Loucy (cell line): ENCODE measurements at regions not wholly inside any gene's neighbourhood (a gene's known extent, or its start where the extent isn't known, plus 50 kb on each side); places are given as distances from the start of the nearest gene placed in this dataset.

Experiments
- EZH2phosphoT487 ChIP-seq: fragments of 200-600 bp; IDR thresholded peaks from 2 replicates; pipeline ENCODE4 v1.6.1; 2018; ENCODE audit warnings: antibody characterized with exemption, mild to moderate bottlenecking, moderate library complexity, borderline replicate concordance
- TF ChIP-seq, protein P1 (sequence below): fragments of 200-600 bp; sonication (generic); conservative IDR thresholded peaks from 2 replicates; pipeline ENCODE4 v1.5.1; 2014; ENCODE audit warnings: mild to moderate bottlenecking, antibody characterized with exemption, low read length

GRCh38 chr11:33411751-33412150, 154.6 kb downstream of the HIPK3 start:
- TF ChIP-seq, protein P1, sequence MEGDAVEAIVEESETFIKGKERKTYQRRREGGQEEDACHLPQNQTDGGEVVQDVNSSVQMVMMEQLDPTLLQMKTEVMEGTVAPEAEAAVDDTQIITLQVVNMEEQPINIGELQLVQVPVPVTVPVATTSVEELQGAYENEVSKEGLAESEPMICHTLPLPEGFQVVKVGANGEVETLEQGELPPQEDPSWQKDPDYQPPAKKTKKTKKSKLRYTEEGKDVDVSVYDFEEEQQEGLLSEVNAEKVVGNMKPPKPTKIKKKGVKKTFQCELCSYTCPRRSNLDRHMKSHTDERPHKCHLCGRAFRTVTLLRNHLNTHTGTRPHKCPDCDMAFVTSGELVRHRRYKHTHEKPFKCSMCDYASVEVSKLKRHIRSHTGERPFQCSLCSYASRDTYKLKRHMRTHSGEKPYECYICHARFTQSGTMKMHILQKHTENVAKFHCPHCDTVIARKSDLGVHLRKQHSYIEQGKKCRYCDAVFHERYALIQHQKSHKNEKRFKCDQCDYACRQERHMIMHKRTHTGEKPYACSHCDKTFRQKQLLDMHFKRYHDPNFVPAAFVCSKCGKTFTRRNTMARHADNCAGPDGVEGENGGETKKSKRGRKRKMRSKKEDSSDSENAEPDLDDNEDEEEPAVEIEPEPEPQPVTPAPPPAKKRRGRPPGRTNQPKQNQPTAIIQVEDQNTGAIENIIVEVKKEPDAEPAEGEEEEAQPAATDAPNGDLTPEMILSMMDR = no peak
- no peak for TF ChIP-seq EZH2phosphoT487
